CD4-positive, alpha-beta T cell (primary cell): ENCODE measurements at regions not wholly inside any gene's neighbourhood (a gene's known extent, or its start where the extent isn't known, plus 50 kb on each side); places are given as distances from the start of the nearest gene placed in this dataset.

ENCODE experiments used
- ATAC-seq: fragments of 200-7000 bp; cut with Tn5 transposase; one replicate; pipeline ENCODE4 v1.10.0; 2022; ENCODE audit warnings: mild to moderate bottlenecking; ENCODE audit not compliant: poor library complexity
- CTCF ChIA-PET: fragments of 350-600 bp; sonication (Branson Sonifier 250); formaldehyde crosslinking; loops from one replicate; lab custom pipeline; 2021; ENCODE audit warnings: antibody characterized with exemption, inconsistent platforms; lab: Charles Lee
- POLR2A ChIA-PET: fragments of 350-600 bp; sonication (Branson Sonifier 250); formaldehyde crosslinking; loops from one replicate; lab custom pipeline; 2021; ENCODE audit warnings: antibody characterized with exemption, inconsistent platforms; lab: Charles Lee
- DNase-seq, 14 experiments: peaks; one replicate each; pipeline ENCODE4 v3.0.0-alpha.2; 2013 to 2020; ENCODE audit warnings: mixed read lengths in 2 of 14
- H3K27ac ChIP-seq, 2 donors: one replicate each; pipeline versions ENCODE4 v1.5.1 to v1.7.0; 2013; ENCODE audit warnings: low read length in 2 of 2, low read depth in 1 of 2, mild to moderate bottlenecking in 1 of 2
- H3K27me3 ChIP-seq, 2 experiments: 1 replicate in 1 of 2; 2 replicates in 1 of 2; pipeline versions ENCODE4 v1.6.1 to v1.7.0; 2013; ENCODE audit warnings: low read length in 2 of 2, control low read depth in 1 of 2, mild to moderate bottlenecking in 1 of 2, moderate library complexity in 1 of 2; ENCODE audit not compliant: insufficient read depth in 2 of 2, control insufficient read depth in 1 of 2
- H3K36me3 ChIP-seq: one replicate; pipeline ENCODE4 v1.6.1; 2013; ENCODE audit warnings: low read length, control low read depth; ENCODE audit not compliant: insufficient read depth
- H3K4me1 ChIP-seq: one replicate; pipeline ENCODE4 v1.6.1; 2013; ENCODE audit warnings: low read length, control low read depth; ENCODE audit not compliant: insufficient read depth
- H3K4me3 ChIP-seq: one replicate; pipeline ENCODE4 v1.5.1; 2013; ENCODE audit warnings: mild to moderate bottlenecking, low read length, moderate library complexity
- H3K9me3 ChIP-seq, 2 experiments: 1 replicate in 1 of 2; 2 replicates in 1 of 2; pipeline versions ENCODE4 v1.6.1 to v1.7.0; 2013; ENCODE audit warnings: low read length in 2 of 2, mild to moderate bottlenecking in 2 of 2, control low read depth in 1 of 2, moderate library complexity in 1 of 2; ENCODE audit not compliant: control insufficient read depth in 1 of 2, insufficient read depth in 1 of 2
- H3K27ac Mint-ChIP-seq: one replicate; pipeline ENCODE4 v1.8.0; 2020; ENCODE audit warnings: mixed read lengths
- H3K27me3 Mint-ChIP-seq: one replicate; pipeline ENCODE4 v1.8.0; 2021; ENCODE audit warnings: mixed read lengths
- H3K36me3 Mint-ChIP-seq: one replicate; pipeline ENCODE4 v1.8.0; 2021; ENCODE audit warnings: low read depth, mixed read lengths
- H3K4me1 Mint-ChIP-seq: one replicate; pipeline ENCODE4 v1.8.0; 2021; ENCODE audit warnings: low read depth, mixed read lengths
- H3K4me3 Mint-ChIP-seq: one replicate; pipeline ENCODE4 v1.8.0; 2020; ENCODE audit warnings: mild to moderate bottlenecking, mixed read lengths
- H3K9me3 Mint-ChIP-seq: one replicate; pipeline ENCODE4 v1.8.0; 2020; ENCODE audit warnings: mixed read lengths
- intact Hi-C, 2 experiments: fragments of 100-400 bp; cut with DNase I in 1 of 2; cut with micrococcal nuclease in 1 of 2; formaldehyde crosslinking; loops; one replicate each; pipeline versions ENCODE4 v1.15.1 to v1.9.0; 2023 to 2025; cut with DNase I, micrococcal nuclease
- TF ChIP-seq, protein P1 (sequence below): fragments of 200-600 bp; IDR thresholded peaks from one replicate; pipeline ENCODE4 v1.8.0; 2022; ENCODE audit warnings: antibody characterized with exemption, mild to moderate bottlenecking

- no peak overlapping the region for H3K27ac ChIP-seq
- TF ChIP-seq, protein P1, sequence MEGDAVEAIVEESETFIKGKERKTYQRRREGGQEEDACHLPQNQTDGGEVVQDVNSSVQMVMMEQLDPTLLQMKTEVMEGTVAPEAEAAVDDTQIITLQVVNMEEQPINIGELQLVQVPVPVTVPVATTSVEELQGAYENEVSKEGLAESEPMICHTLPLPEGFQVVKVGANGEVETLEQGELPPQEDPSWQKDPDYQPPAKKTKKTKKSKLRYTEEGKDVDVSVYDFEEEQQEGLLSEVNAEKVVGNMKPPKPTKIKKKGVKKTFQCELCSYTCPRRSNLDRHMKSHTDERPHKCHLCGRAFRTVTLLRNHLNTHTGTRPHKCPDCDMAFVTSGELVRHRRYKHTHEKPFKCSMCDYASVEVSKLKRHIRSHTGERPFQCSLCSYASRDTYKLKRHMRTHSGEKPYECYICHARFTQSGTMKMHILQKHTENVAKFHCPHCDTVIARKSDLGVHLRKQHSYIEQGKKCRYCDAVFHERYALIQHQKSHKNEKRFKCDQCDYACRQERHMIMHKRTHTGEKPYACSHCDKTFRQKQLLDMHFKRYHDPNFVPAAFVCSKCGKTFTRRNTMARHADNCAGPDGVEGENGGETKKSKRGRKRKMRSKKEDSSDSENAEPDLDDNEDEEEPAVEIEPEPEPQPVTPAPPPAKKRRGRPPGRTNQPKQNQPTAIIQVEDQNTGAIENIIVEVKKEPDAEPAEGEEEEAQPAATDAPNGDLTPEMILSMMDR = no peak
- no peaks in the 10 kb centered on the region for H3K9me3 ChIP-seq
- no peaks in the 10 kb centered on the region for H3K36me3 ChIP-seq
- Mint-ChIP-seq H3K4me3 (no peak overlapping the region), H3K9me3 (no peaks in the 10 kb centered on the region), H3K27me3 (no peaks in the 10 kb centered on the region), H3K27ac (no peak overlapping the region), H3K36me3 (no peaks in the 10 kb centered on the region), H3K4me1 (no peaks in the 10 kb centered on the region)
- no peak for DNase-seq
- H3K4me1 ChIP-seq = no peaks in the 10 kb centered on the region
- intact Hi-C loops = no loop called here
- no peak overlapping the region for H3K4me3 ChIP-seq
- ChIA-PET POLR2A (no interaction called here), CTCF (no interaction called here)
- no peak for ATAC-seq
- H3K27me3 ChIP-seq = no peaks in the 10 kb centered on the region
Measured at GRCh38 chrX:42604302-42604701, 173.7 kb downstream of the PPP1R2C start.

GRCh38 chrX:42603016-42603415, 174.9 kb downstream of the PPP1R2C start:
- Mint-ChIP-seq H3K27ac (no peak overlapping the region), H3K4me1 (no peaks in the 10 kb centered on the region), H3K4me3 (no peak overlapping the region), H3K27me3 (no peaks in the 10 kb centered on the region), H3K9me3 (no peaks in the 10 kb centered on the region), H3K36me3 (no peaks in the 10 kb centered on the region)
- TF ChIP-seq, protein P1 = no peak
- Histone ChIP-seq H3K27me3 (no peaks in the 10 kb centered on the region), H3K27ac (no peak overlapping the region), H3K36me3 (no peaks in the 10 kb centered on the region), H3K4me1 (no peaks in the 10 kb centered on the region), H3K4me3 (no peak overlapping the region), H3K9me3 (no peaks in the 10 kb centered on the region)
- intact Hi-C loops = no loop called here
- DNase-seq (no peak), ATAC-seq (no peak)
- CTCF ChIA-PET = no interaction called here
- POLR2A ChIA-PET = no interaction called here

DNA sequence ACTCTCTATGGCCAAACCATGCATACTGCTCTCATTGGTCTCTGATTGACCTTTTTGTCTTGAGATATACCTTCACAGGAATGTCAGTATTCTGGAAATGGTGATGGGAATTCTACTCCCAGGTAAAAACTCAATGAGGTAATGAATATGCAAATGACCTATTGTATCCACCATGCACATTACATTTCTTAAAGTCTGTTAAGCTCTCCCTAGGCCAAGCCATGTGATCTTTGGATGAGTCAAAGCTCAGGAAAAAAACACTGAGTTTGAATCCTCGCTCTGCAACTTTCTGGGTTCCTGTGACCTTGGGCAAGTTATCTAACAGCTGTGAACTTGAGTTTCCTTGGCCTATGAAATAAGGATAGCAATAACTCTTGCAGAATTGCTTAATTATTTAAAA, 175.4 kb downstream of the PPP1R2C start:
- H3K9me3 ChIP-seq = no peaks in the 10 kb centered on the region
- H3K36me3 ChIP-seq = no peaks in the 10 kb centered on the region
- H3K27me3 Mint-ChIP-seq = no peaks in the 10 kb centered on the region
- H3K4me3 ChIP-seq = no peak overlapping the region
- intact Hi-C loops = no loop called here
- ChIA-PET POLR2A (no interaction called here), CTCF (no interaction called here)
- no peak overlapping the region for H3K4me3 Mint-ChIP-seq
- no peak for ATAC-seq
- H3K36me3 Mint-ChIP-seq = no peaks in the 10 kb centered on the region
- no peak overlapping the region for H3K27ac Mint-ChIP-seq
- no peaks in the 10 kb centered on the region for H3K4me1 ChIP-seq
- H3K9me3 Mint-ChIP-seq = no peaks in the 10 kb centered on the region
- no peaks in the 10 kb centered on the region for H3K4me1 Mint-ChIP-seq
- H3K27ac ChIP-seq = no peak overlapping the region
- DNase-seq = no peak
- TF ChIP-seq, protein P1 = no peak
- H3K27me3 ChIP-seq = no peaks in the 10 kb centered on the region
